ENCODE measurements at regions not wholly inside any gene's neighbourhood (a gene's known extent, or its start where the extent isn't known, plus 50 kb on each side); places are given as distances from the start of the nearest gene placed in this dataset.

GRCh38 chr3:21105784-21106183 lies 645.2 kb downstream of the ZNF385D start:
- H3K4me3 ChIP-seq = no peak overlapping the region
- no peaks in the 10 kb centered on the region for H3K36me3 ChIP-seq
- TF ChIP-seq, protein P1, sequence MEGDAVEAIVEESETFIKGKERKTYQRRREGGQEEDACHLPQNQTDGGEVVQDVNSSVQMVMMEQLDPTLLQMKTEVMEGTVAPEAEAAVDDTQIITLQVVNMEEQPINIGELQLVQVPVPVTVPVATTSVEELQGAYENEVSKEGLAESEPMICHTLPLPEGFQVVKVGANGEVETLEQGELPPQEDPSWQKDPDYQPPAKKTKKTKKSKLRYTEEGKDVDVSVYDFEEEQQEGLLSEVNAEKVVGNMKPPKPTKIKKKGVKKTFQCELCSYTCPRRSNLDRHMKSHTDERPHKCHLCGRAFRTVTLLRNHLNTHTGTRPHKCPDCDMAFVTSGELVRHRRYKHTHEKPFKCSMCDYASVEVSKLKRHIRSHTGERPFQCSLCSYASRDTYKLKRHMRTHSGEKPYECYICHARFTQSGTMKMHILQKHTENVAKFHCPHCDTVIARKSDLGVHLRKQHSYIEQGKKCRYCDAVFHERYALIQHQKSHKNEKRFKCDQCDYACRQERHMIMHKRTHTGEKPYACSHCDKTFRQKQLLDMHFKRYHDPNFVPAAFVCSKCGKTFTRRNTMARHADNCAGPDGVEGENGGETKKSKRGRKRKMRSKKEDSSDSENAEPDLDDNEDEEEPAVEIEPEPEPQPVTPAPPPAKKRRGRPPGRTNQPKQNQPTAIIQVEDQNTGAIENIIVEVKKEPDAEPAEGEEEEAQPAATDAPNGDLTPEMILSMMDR (IDR thresholded peaks at IDR 0.05) = no peak
- TF ChIP-seq POLR2A (IDR thresholded peaks at IDR 0.05) = no peak
- peaks cover 0 to 5% (median 0%) of the 10 kb centered on the region in 4 donors for H3K9me3 ChIP-seq
- H3K27me3 ChIP-seq = no peaks in the 10 kb centered on the region
- no peaks in the 10 kb centered on the region for H3K4me1 ChIP-seq
- no peak for DNase-seq
- no peak overlapping the region for H3K27ac ChIP-seq

GRCh38 chr3:21100656-21101359 lies 650.2 kb downstream of the ZNF385D start:
- no peak overlapping the region for H3K27ac ChIP-seq

GRCh38 chr3:21094686-21095085 lies 656.3 kb downstream of the ZNF385D start:
- H3K27me3 ChIP-seq = no peaks in the 10 kb centered on the region

More at GRCh38 chr3:21100656-21101359, 650.2 kb downstream of the ZNF385D start:
- Histone ChIP-seq H3K27me3 (no peaks in the 10 kb centered on the region), H3K9me3 (peaks cover 0 to 5% (median 0%) of the 10 kb centered on the region in 4 donors), H3K4me1 (no peaks in the 10 kb centered on the region), H3K4me3 (no peak overlapping the region), H3K36me3 (no peaks in the 10 kb centered on the region)
- TF ChIP-seq, protein P1 (IDR thresholded peaks at IDR 0.05) = no peak
- no peak for TF ChIP-seq POLR2A (IDR thresholded peaks at IDR 0.05)
- no peak for DNase-seq

DNA sequence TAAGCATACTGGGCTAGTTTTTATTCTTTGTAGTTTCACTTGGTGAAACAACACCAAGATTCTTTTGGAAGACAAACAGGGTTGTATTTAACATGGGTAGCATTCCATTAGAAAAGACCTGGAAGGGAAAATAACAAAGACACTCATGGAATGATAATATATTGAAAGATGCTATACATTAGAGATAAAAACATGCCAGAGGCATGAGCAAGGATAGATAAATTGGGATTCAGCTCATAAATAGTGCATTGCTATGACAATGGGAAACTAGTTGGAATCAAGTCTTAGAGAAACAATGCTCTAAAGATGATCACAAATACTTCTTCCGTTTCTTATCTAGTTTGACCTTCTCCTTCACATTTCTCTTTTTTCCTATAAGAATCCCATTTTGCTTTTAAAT lies 677.4 kb downstream of the ZNF385D start:
- Histone ChIP-seq H3K4me3 (no peak overlapping the region), H3K27me3 (no peaks in the 10 kb centered on the region), H3K36me3 (no peaks in the 10 kb centered on the region), H3K9me3 (no peaks in the 10 kb centered on the region), H3K4me1 (no peaks in the 10 kb centered on the region), H3K27ac (no peak overlapping the region)
- TF ChIP-seq, protein P1 (IDR thresholded peaks at IDR 0.05) = no peak
- DNase-seq = no peak

More at GRCh38 chr3:21094686-21095085, 656.3 kb downstream of the ZNF385D start:
- Histone ChIP-seq H3K36me3 (no peaks in the 10 kb centered on the region), H3K4me1 (no peaks in the 10 kb centered on the region), H3K9me3 (no peaks in the 10 kb centered on the region), H3K27ac (no peak overlapping the region), H3K4me3 (no peak overlapping the region)
- DNase-seq = no peak
- no peak for TF ChIP-seq POLR2A (IDR thresholded peaks at IDR 0.05)
- TF ChIP-seq, protein P1 (IDR thresholded peaks at IDR 0.05) = no peak

DNA sequence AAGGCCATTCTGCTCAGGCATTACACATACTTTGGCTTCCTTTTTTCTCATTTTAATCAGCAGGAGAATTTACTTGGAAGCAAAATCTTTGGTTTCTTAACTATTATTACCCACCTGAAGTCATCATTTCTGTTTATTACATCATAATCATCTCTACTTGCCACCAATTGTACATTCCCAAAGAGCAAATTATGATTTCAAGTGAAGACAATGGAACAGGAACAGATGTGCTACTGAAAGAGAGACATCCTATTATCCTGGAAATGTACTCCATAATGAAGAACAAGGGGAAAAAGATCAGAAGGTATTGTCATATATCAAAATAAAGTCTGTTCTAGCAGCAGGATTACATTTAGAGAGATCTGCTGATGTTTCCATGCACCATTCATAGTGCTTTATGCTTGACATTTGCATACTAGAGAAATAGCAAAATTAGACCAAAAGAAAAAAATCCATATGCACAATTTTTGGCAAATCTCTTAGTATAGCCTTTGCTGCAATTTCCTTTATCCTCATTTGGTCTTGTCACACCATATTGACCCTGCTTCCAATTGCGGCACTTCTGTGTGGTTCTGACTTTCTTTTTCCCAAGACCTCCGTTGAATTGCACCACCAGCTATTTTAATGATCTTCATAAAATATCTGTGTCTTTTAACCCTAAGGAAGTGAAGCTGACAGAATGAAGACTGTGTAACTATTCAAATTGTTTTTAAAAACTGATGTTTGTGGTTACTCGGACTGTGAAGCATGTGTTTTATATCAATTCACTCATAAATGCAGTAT lies 683.8 kb downstream of the ZNF385D start:
- no peak for DNase-seq
- H3K27me3 ChIP-seq = no peaks in the 10 kb centered on the region

More for the DNA sequence above, 683.8 kb downstream of the ZNF385D start:
- no peak overlapping the region for H3K27ac ChIP-seq
- no peaks in the 10 kb centered on the region for H3K9me3 ChIP-seq
- no peak overlapping the region for H3K4me3 ChIP-seq
- no peaks in the 10 kb centered on the region for H3K36me3 ChIP-seq
- TF ChIP-seq POLR2A (IDR thresholded peaks at IDR 0.05) = no peak
- TF ChIP-seq, protein P1 (IDR thresholded peaks at IDR 0.05) = no peak
- no peaks in the 10 kb centered on the region for H3K4me1 ChIP-seq

Data from Peyer's patch (tissue), 4 donors.